H1 (cell line): ENCODE measurements at regions not wholly inside any gene's neighbourhood (a gene's known extent, or its start where the extent isn't known, plus 50 kb on each side); places are given as distances from the start of the nearest gene placed in this dataset.

Source experiments
- CTCF ChIA-PET: fragments of 300-600 bp; sonication (Branson Sonifier 250); formaldehyde crosslinking; loops from one replicate; lab custom pipeline; 2021; ENCODE audit not compliant: partially characterized antibody; lab: Charles Lee
- POLR2A ChIA-PET: fragments of 300-600 bp; sonication (Branson Sonifier 250); formaldehyde crosslinking; loops from one replicate; lab custom pipeline; 2021; ENCODE audit warnings: inconsistent platforms; ENCODE audit not compliant: partially characterized antibody; lab: Charles Lee
- DNase-seq, 2 experiments: peaks; one replicate each; pipeline versions ENCODE4 v3.0.0 to v3.0.0-alpha.2; 2010 to 2022; ENCODE audit warnings: low spot score in 2 of 2, low read depth in 1 of 2, mixed read lengths in 1 of 2
- FAIRE-seq: peaks from 2 replicates; lab custom pipeline; 2011; peaks lifted over from hg19 to GRCh38; lab: Jason Lieb, UNC
- H2AFZ ChIP-seq: 2 replicates; pipeline ENCODE4 v1.8.1; 2012; ENCODE audit warnings: low read length, inconsistent platforms
- H2AK5ac ChIP-seq: 2 replicates; pipeline ENCODE4 v1.6.1; 2013; ENCODE audit warnings: low read depth, low read length
- H2BK120ac ChIP-seq: replicated peaks from 2 replicates; pipeline ENCODE3; 2013; ENCODE audit warnings: low read depth, low read length, inconsistent platforms
- H2BK12ac ChIP-seq: 2 replicates; pipeline ENCODE4 v1.6.1; 2013; ENCODE audit warnings: low read depth, low read length
- H2BK15ac ChIP-seq: 2 replicates; pipeline ENCODE4 v1.6.1; 2013; ENCODE audit warnings: low read length
- H2BK20ac ChIP-seq: 2 replicates; pipeline ENCODE4 v1.6.1; 2013; ENCODE audit warnings: low read length
- H2BK5ac ChIP-seq: 2 replicates; pipeline ENCODE4 v1.6.1; 2013; ENCODE audit warnings: low read depth, low read length
- H3K14ac ChIP-seq: 2 replicates; pipeline ENCODE4 v1.6.1; 2013; ENCODE audit warnings: inconsistent platforms; ENCODE audit not compliant: insufficient read length
- H3K18ac ChIP-seq: 2 replicates; pipeline ENCODE4 v1.6.1; 2013; ENCODE audit warnings: low read length; ENCODE audit errors: extremely low read depth
- H3K23ac ChIP-seq: 2 replicates; pipeline ENCODE4 v1.6.1; 2013; ENCODE audit warnings: inconsistent platforms; ENCODE audit not compliant: insufficient read length
- H3K23me2 ChIP-seq: 2 replicates; pipeline ENCODE4 v1.6.1; 2013; ENCODE audit warnings: low read depth, low read length
- H3K27ac ChIP-seq: 2 replicates; pipeline ENCODE4 v1.6.1; 2011; ENCODE audit warnings: low read depth, low read length, inconsistent platforms
- H3K27me3 ChIP-seq, 4 experiments: replicated peaks in 1 of 4; 1 replicate in 1 of 4; 2 replicates in 3 of 4; pipeline versions ENCODE4 v1.6.1 to v1.8.1; 2011 to 2013; ENCODE audit warnings: low read length in 3 of 4, mild to moderate bottlenecking in 3 of 4, inconsistent platforms in 2 of 4, mixed read lengths in 2 of 4, moderate library complexity in 1 of 4; ENCODE audit not compliant: control insufficient read depth in 3 of 4, insufficient read depth in 3 of 4; ENCODE audit errors: extremely low read depth in 1 of 4
- H3K36me3 ChIP-seq, 4 experiments: 2 replicates each; pipeline versions ENCODE4 v1.6.1 to v1.8.1; 2011 to 2013; ENCODE audit warnings: mild to moderate bottlenecking in 4 of 4, low read length in 3 of 4, moderate library complexity in 2 of 4, control low read depth in 1 of 4, inconsistent platforms in 1 of 4; ENCODE audit not compliant: insufficient read depth in 4 of 4, control insufficient read depth in 2 of 4
- H3K4ac ChIP-seq: replicated peaks from 2 replicates; pipeline ENCODE3; 2013; ENCODE audit warnings: low read length, low read depth, mixed read lengths, inconsistent platforms; ENCODE audit not compliant: insufficient read length
- H3K4me1 ChIP-seq, 4 experiments: replicated peaks in 1 of 4; 1 replicate in 1 of 4; 2 replicates in 3 of 4; pipeline versions ENCODE4 v1.6.1 to v1.8.1; 2011 to 2013; ENCODE audit warnings: low read length in 3 of 4, inconsistent platforms in 2 of 4, mixed read lengths in 1 of 4; ENCODE audit not compliant: insufficient read depth in 4 of 4, control insufficient read depth in 3 of 4
- H3K4me2 ChIP-seq, 2 experiments: 2 replicates each; pipeline versions ENCODE4 v1.6.1 to v1.8.1; 2011 to 2013; ENCODE audit warnings: low read depth in 2 of 2, low read length in 2 of 2, control low read depth in 1 of 2, inconsistent platforms in 1 of 2, mild to moderate bottlenecking in 1 of 2; ENCODE audit not compliant: insufficient read depth in 1 of 2
- H3K4me3 ChIP-seq, 4 experiments: fragments of 200-600, 300-600 bp in 1 of 4; sonication (generic), shearing (Covaris generic), sonication (Bioruptor Twin) in 1 of 4; 2 replicates each; pipeline versions ENCODE4 v1.5.1 to v1.8.1; 2011 to 2016; ENCODE audit warnings: low read length in 4 of 4, low read depth in 3 of 4, control low read depth in 2 of 4, inconsistent platforms in 2 of 4, mild to moderate bottlenecking in 2 of 4, mixed read lengths in 1 of 4, moderate library complexity in 1 of 4; ENCODE audit not compliant: insufficient read depth in 2 of 4; ENCODE audit errors: extremely low read depth in 1 of 4
- H3K56ac ChIP-seq: replicated peaks from 2 replicates; pipeline ENCODE3; 2013; ENCODE audit warnings: low read depth, mild to moderate bottlenecking, mixed read lengths, low read length, inconsistent platforms; ENCODE audit not compliant: insufficient read length
- H3K79me1 ChIP-seq: 2 replicates; pipeline ENCODE4 v1.6.1; 2013; ENCODE audit warnings: low read depth, low read length, control low read depth
- H3K79me2 ChIP-seq, 2 experiments: 2 replicates each; pipeline versions ENCODE4 v1.6.1 to v1.8.1; 2012 to 2013; ENCODE audit warnings: low read length in 2 of 2, mild to moderate bottlenecking in 2 of 2, inconsistent platforms in 1 of 2; ENCODE audit not compliant: insufficient read depth in 2 of 2, control insufficient read depth in 1 of 2
- H3K9ac ChIP-seq, 4 experiments: replicated peaks in 1 of 4; 1 replicate in 1 of 4; 2 replicates in 3 of 4; pipeline versions ENCODE4 v1.6.1 to v1.8.1; 2011 to 2013; ENCODE audit warnings: low read depth in 3 of 4, low read length in 3 of 4, control low read depth in 2 of 4, mild to moderate bottlenecking in 2 of 4, moderate library complexity in 2 of 4, inconsistent platforms in 1 of 4; ENCODE audit errors: extremely low read depth in 1 of 4
- H3K9me3 ChIP-seq, 2 experiments: 2 replicates each; pipeline versions ENCODE4 v1.6.1 to v1.8.1; 2012 to 2013; ENCODE audit warnings: mild to moderate bottlenecking in 2 of 2, moderate library complexity in 2 of 2, control low read depth in 1 of 2, inconsistent platforms in 1 of 2, low read depth in 1 of 2, low read length in 1 of 2, mixed read lengths in 1 of 2; ENCODE audit not compliant: insufficient read depth in 2 of 2
- H4K20me1 ChIP-seq, 2 experiments: replicated peaks in 1 of 2; 2 replicates each; pipeline versions ENCODE3 to v1.8.1; 2011 to 2013; ENCODE audit warnings: inconsistent platforms in 2 of 2, low read length in 2 of 2, mild to moderate bottlenecking in 1 of 2; ENCODE audit not compliant: insufficient read depth in 2 of 2, control insufficient read depth in 1 of 2
- H4K5ac ChIP-seq: 2 replicates; pipeline ENCODE4 v1.6.1; 2013; ENCODE audit warnings: low read length, low read depth, mixed read lengths, inconsistent platforms; ENCODE audit not compliant: insufficient read length
- H4K8ac ChIP-seq: 2 replicates; pipeline ENCODE4 v1.8.0; 2013; ENCODE audit warnings: mild to moderate bottlenecking, moderate library complexity, low read length, inconsistent platforms; ENCODE audit not compliant: insufficient read depth; ENCODE audit errors: extremely low read depth
- H4K91ac ChIP-seq: replicated peaks from 2 replicates; pipeline ENCODE3; 2013; ENCODE audit warnings: low read length, mixed read lengths, inconsistent platforms; ENCODE audit not compliant: insufficient read length
- ATF3 ChIP-seq: IDR thresholded peaks from 2 replicates; pipeline ENCODE4 v1.6.1; 2011; ENCODE audit warnings: low read depth, mild to moderate bottlenecking, low read length; ENCODE audit not compliant: insufficient read depth
- BRCA1 ChIP-seq: IDR thresholded peaks from 2 replicates; pipeline ENCODE4 v1.6.1; 2012; ENCODE audit warnings: low read depth, low read length, improper control_type of control experiment
- CHD2 ChIP-seq: IDR thresholded peaks from 2 replicates; pipeline ENCODE4 v1.6.1; 2012; ENCODE audit warnings: low read length, improper control_type of control experiment
- EP300 ChIP-seq, 2 experiments: IDR thresholded peaks; 1 replicate in 1 of 2; 2 replicates in 1 of 2; pipeline ENCODE4 v1.6.1; 2011 to 2012; ENCODE audit warnings: low read depth in 2 of 2, low read length in 2 of 2, mild to moderate bottlenecking in 2 of 2, borderline replicate concordance in 1 of 2, inconsistent platforms in 1 of 2, moderate library complexity in 1 of 2
- HDAC2 ChIP-seq, 2 experiments: fragments of 300-600 bp in 1 of 2; sonication (generic) in 1 of 2; IDR thresholded peaks; 2 replicates each; pipeline ENCODE4 v1.6.1; 2011 to 2012; ENCODE audit warnings: low read depth in 2 of 2, low read length in 2 of 2, mild to moderate bottlenecking in 2 of 2, moderate library complexity in 2 of 2, borderline replicate concordance in 1 of 2, inconsistent platforms in 1 of 2
- JUN ChIP-seq: IDR thresholded peaks from 2 replicates; pipeline ENCODE4 v1.6.1; 2011; ENCODE audit warnings: low read depth, mild to moderate bottlenecking, improper control_type of control experiment, low read length
- POLR2AphosphoS5 ChIP-seq: IDR thresholded peaks from 2 replicates; pipeline ENCODE4 v1.6.1; 2011; ENCODE audit warnings: low read depth, low read length
- RAD21 ChIP-seq, 2 experiments: IDR thresholded peaks in 1 of 2; conservative IDR thresholded peaks in 1 of 2; 2 replicates each; pipeline ENCODE4 v1.6.1; 2011; ENCODE audit warnings: low read depth in 2 of 2, low read length in 2 of 2, improper control_type of control experiment in 1 of 2, inconsistent platforms in 1 of 2, mild to moderate bottlenecking in 1 of 2, moderate library complexity in 1 of 2
- SIX5 ChIP-seq: IDR thresholded peaks from 2 replicates; pipeline ENCODE4 v1.6.1; 2011; ENCODE audit warnings: mild to moderate bottlenecking, low read depth, low read length
- TAF1 ChIP-seq: IDR thresholded peaks from 2 replicates; pipeline ENCODE4 v1.6.1; 2011; ENCODE audit warnings: mild to moderate bottlenecking, low read depth, low read length
- TCF12 ChIP-seq: IDR thresholded peaks from 2 replicates; pipeline ENCODE4 v1.6.1; 2011; ENCODE audit warnings: low read depth, mild to moderate bottlenecking, low read length
- TEAD4 ChIP-seq: IDR thresholded peaks from 2 replicates; pipeline ENCODE4 v1.6.1; 2012; ENCODE audit warnings: low read depth, low read length, inconsistent platforms, mixed read lengths
- WGBS, 2 experiments: shearing (Covaris generic) in 1 of 2; methylation state at CpG; one replicate each; pipeline versions ENCODE4 v1.1.6 to v1.1.7; 2013 to 2015; ENCODE audit warnings: low lambda C conversion rate in 2 of 2, mixed read lengths in 2 of 2, inconsistent platforms in 1 of 2, low coverage in 1 of 2, missing lambda C conversion rate in 1 of 2; ENCODE audit not compliant: insufficient replicate concordance in 2 of 2, insufficient coverage in 1 of 2, insufficient read length in 1 of 2; ENCODE audit errors: extremely low coverage in 1 of 2, missing lambda C conversion rate in 1 of 2; 5-methylcytosine and 5-hydroxymethylcytosine counted together
- TF ChIP-seq, protein P1 (sequence below): IDR thresholded peaks from 2 replicates; pipeline ENCODE4 v1.6.1; 2011; ENCODE audit warnings: low read length, improper control_type of control experiment

DNA sequence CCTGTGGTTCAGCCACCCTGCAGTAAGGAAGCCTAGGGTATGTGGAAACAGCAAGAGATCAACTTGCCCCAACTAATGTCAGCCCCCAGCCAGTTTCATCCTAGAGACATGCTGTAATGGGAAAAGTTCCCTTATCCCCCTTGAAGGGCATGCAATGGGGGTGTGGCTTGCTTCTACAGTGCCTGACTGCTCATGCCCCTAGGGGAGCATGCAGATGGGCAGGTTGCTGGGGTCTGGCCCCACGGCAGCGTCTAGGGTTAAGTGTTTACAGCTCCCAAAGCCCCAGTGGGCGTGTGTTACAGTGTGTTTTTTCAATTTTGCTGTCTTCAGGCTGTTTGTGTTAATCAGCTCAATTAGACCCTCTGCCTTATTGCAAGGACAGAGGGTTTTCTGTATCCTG lies 1105.9 kb downstream of the AMY1C start:
- H2BK15ac ChIP-seq: no peak overlapping the region
- H3K79me1 ChIP-seq: no peaks in the 10 kb centered on the region
- H3K23me2 ChIP-seq: no peaks in the 10 kb centered on the region
- H3K36me3 ChIP-seq: no peaks in the 10 kb centered on the region
- H3K4ac ChIP-seq: no peak overlapping the region
- H3K4me3 ChIP-seq: no peak overlapping the region
- no peaks in the 10 kb centered on the region for H3K9me3 ChIP-seq
- H2AK5ac ChIP-seq: no peak overlapping the region
- no peak overlapping the region for H3K27ac ChIP-seq
- H3K4me1 ChIP-seq: no peaks in the 10 kb centered on the region
- H3K18ac ChIP-seq: no peak overlapping the region
- H3K79me2 ChIP-seq: no peaks in the 10 kb centered on the region
- ChIA-PET CTCF (no interaction called here), POLR2A (no interaction called here)
- no peak overlapping the region for H3K14ac ChIP-seq
- H3K23ac ChIP-seq: no peak overlapping the region
- H2AFZ ChIP-seq: no peak overlapping the region; the same call in 1 of the 2 replicates
- DNase-seq: no peak
- no peak overlapping the region for H4K8ac ChIP-seq
- H4K5ac ChIP-seq: no peak overlapping the region
- no peak overlapping the region for H4K91ac ChIP-seq
- H3K9ac ChIP-seq: no peak overlapping the region
- H3K56ac ChIP-seq: no peak overlapping the region
- H4K20me1 ChIP-seq: no peaks in the 10 kb centered on the region
- no peaks in the 10 kb centered on the region for H3K27me3 ChIP-seq
- no peak overlapping the region for H2BK12ac ChIP-seq
- no peak overlapping the region for H2BK20ac ChIP-seq
- WGBS, 2 experiments: 85% methylated on average over 3 of the region's 3 CpGs; no CpG with 5 or more reads in 1 of the 2 experiments
- no peak overlapping the region for H2BK5ac ChIP-seq
- no peak for FAIRE-seq
- no peak overlapping the region for H3K4me2 ChIP-seq
- no peak overlapping the region for H2BK120ac ChIP-seq
- no peak for TF ChIP-seq CHD2
- no peak for TF ChIP-seq SIX5
- TF ChIP-seq RAD21 (IDR thresholded peaks at IDR 0.05 in 1 of 2, conservative IDR thresholded peaks at IDR 0.05 in 1 of 2; ENCODE audit: low read depth in 2 of 2, low read length in 2 of 2): no peak
- no peak for TF ChIP-seq TCF12
- no peak for TF ChIP-seq HDAC2 (IDR thresholded peaks at IDR 0.05; ENCODE audit: borderline replicate concordance in 1 of 2, low read depth in 2 of 2, low read length in 2 of 2)
- TF ChIP-seq JUN: no peak
- no peak for TF ChIP-seq TEAD4
- TF ChIP-seq EP300 (IDR thresholded peaks at IDR 0.05; ENCODE audit: borderline replicate concordance in 1 of 2, low read depth in 2 of 2, low read length in 2 of 2): no peak
- TF ChIP-seq, protein P1, sequence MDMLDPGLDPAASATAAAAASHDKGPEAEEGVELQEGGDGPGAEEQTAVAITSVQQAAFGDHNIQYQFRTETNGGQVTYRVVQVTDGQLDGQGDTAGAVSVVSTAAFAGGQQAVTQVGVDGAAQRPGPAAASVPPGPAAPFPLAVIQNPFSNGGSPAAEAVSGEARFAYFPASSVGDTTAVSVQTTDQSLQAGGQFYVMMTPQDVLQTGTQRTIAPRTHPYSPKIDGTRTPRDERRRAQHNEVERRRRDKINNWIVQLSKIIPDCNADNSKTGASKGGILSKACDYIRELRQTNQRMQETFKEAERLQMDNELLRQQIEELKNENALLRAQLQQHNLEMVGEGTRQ: no peak
- no peak for TF ChIP-seq BRCA1
- TF ChIP-seq POLR2AphosphoS5: no peak
- no peak for TF ChIP-seq TAF1
- TF ChIP-seq ATF3: no peak
